ENCODE measurements at regions not wholly inside any gene's neighbourhood (a gene's known extent, or its start where the extent isn't known, plus 50 kb on each side); places are given as distances from the start of the nearest gene placed in this dataset.

DNA sequence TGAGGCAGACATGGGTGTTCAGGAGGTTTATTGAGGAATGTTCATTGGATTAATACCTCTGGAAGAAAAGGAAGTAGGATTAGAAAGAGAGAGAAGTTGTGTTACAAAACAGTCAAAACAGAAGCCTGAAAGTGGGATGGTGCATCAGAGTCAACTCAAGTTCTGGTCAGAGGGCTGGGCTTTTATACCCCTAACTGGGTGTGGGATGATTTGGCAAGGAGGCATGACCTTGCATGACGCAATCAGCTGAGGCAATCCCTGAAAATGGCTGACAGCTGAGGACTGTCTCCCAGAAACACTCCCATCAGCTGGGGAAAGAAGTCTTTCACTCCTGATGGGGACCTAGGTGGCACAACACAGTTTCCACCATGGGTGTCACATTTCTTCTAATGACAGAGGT lies 818.2 kb downstream of the SATB2 start:
- TF ChIP-seq EP300 (IDR thresholded peaks at IDR 0.05) (no peak), CTCF (IDR thresholded peaks at IDR 0.05) (no peak)

Measured in stomach (tissue), 4 donors.